Ovary (tissue), 3 donors: ENCODE measurements at regions not wholly inside any gene's neighbourhood (a gene's known extent, or its start where the extent isn't known, plus 50 kb on each side); places are given as distances from the start of the nearest gene placed in this dataset.

Experiments used
- CTCF ChIP-seq, 3 donors: fragments of 450-650 bp in 2 of 3; fragments of 200-600 bp in 1 of 3; IDR thresholded peaks; one replicate each; pipeline versions ENCODE4 v1.5.1 to v1.8.0; 2016 to 2022; ENCODE audit warnings: antibody characterized with exemption in 3 of 3, mild to moderate bottlenecking in 1 of 3
- EP300 ChIP-seq: sonication (generic); formaldehyde crosslinking; IDR thresholded peaks from one replicate; pipeline ENCODE4 v1.6.1; 2017; ENCODE audit warnings: antibody characterized with exemption
- donor health status: DM: no; HTN: no; CAD: no.

GRCh38 chr3:151630938-151631441, 102.7 kb upstream of the AADACL2 start:
- TF ChIP-seq CTCF (IDR thresholded peaks at IDR 0.05), result no peak
- no peak for TF ChIP-seq EP300
